ENCODE measurements at regions not wholly inside any gene's neighbourhood (a gene's known extent, or its start where the extent isn't known, plus 50 kb on each side); places are given as distances from the start of the nearest gene placed in this dataset.
"Not testable (repeated sequence)": the region's sequence is repeated elsewhere in the genome, so short reads cannot be mapped to it uniquely, and the experiment has no call there.

GRCh38 chr16:58792188-58792587 lies 58.1 kb upstream of the GOT2 start:
- H3K9me3 Mint-ChIP-seq (ENCODE audit: unreplicated experiment), result no peaks in the 10 kb centered on the region
- H3K27me3 Mint-ChIP-seq (ENCODE audit: unreplicated experiment), result peaks cover 21% of the 10 kb centered on the region
- TF ChIP-seq CTCF (IDR thresholded peaks at IDR 0.05), result no peak
- no peak overlapping the region for H3K4me3 Mint-ChIP-seq (ENCODE audit: unreplicated experiment)
- no peaks in the 10 kb centered on the region for H3K4me1 Mint-ChIP-seq (ENCODE audit: unreplicated experiment)
- H3K36me3 Mint-ChIP-seq (ENCODE audit: unreplicated experiment), result no peaks in the 10 kb centered on the region
- DNase-seq (ENCODE audit: extremely low spot score, unreplicated experiment), result no peak
- H3K27ac Mint-ChIP-seq (ENCODE audit: unreplicated experiment), result no peak overlapping the region

GRCh38 chr16:58790816-58791557 lies 56.9 kb upstream of the GOT2 start:
- peaks cover 19% of the 10 kb centered on the region for H3K27me3 Mint-ChIP-seq (ENCODE audit: unreplicated experiment)
- H3K4me3 Mint-ChIP-seq (ENCODE audit: unreplicated experiment); H3K9me3 Mint-ChIP-seq (ENCODE audit: unreplicated experiment); DNase-seq (ENCODE audit: extremely low spot score, unreplicated experiment); H3K27ac Mint-ChIP-seq (ENCODE audit: unreplicated experiment); H3K36me3 Mint-ChIP-seq (ENCODE audit: unreplicated experiment); H3K4me1 Mint-ChIP-seq (ENCODE audit: unreplicated experiment): not testable (repeated sequence)

- H3K27ac Mint-ChIP-seq (ENCODE audit: unreplicated experiment), result no peak overlapping the region
- no peaks in the 10 kb centered on the region for H3K36me3 Mint-ChIP-seq (ENCODE audit: unreplicated experiment)
- H3K27me3 Mint-ChIP-seq (ENCODE audit: unreplicated experiment), result peaks cover 13% of the 10 kb centered on the region
- no peak for TF ChIP-seq CTCF (IDR thresholded peaks at IDR 0.05)
- H3K9me3 Mint-ChIP-seq (ENCODE audit: unreplicated experiment), result no peaks in the 10 kb centered on the region
- DNase-seq (ENCODE audit: extremely low spot score, unreplicated experiment), result no peak
- no peak overlapping the region for H3K4me3 Mint-ChIP-seq (ENCODE audit: unreplicated experiment)
- no peaks in the 10 kb centered on the region for H3K4me1 Mint-ChIP-seq (ENCODE audit: unreplicated experiment)
These were observed 55.2 kb upstream of the GOT2 start for GRCh38 chr16:58789351-58789750.
